ENCODE measurements at regions not wholly inside any gene's neighbourhood (a gene's known extent, or its start where the extent isn't known, plus 50 kb on each side); places are given as distances from the start of the nearest gene placed in this dataset.

GRCh38 chr10:63744060-63744941, 223.1 kb downstream of the REEP3 start:
- no peak for DNase-seq (ENCODE audit: low read depth in 2 of 2)

- DNase-seq (ENCODE audit: low read depth in 2 of 2) = no peak
Measured at GRCh38 chr10:63749915-63750314, 228.7 kb downstream of the REEP3 start.

- DNase-seq (ENCODE audit: low read depth in 2 of 2) = no peak
Measured at GRCh38 chr10:63751836-63752235, 230.6 kb downstream of the REEP3 start.

- DNase-seq (ENCODE audit: low read depth in 2 of 2) = no peak
Measured at GRCh38 chr10:63752318-63752717, 231.1 kb downstream of the REEP3 start.

GRCh38 chr10:63753808-63754207, 232.6 kb downstream of the REEP3 start:
- no peak for DNase-seq (ENCODE audit: low read depth in 2 of 2)

- no peak for DNase-seq (ENCODE audit: low read depth in 2 of 2)
Measured at GRCh38 chr10:63755441-63755840, 234.2 kb downstream of the REEP3 start.

GRCh38 chr10:63757067-63757466, 235.9 kb downstream of the REEP3 start:
- no peak for DNase-seq (ENCODE audit: low read depth in 2 of 2)

- DNase-seq (ENCODE audit: low read depth in 2 of 2) = no peak
Measured at GRCh38 chr10:63758080-63758479, 236.9 kb downstream of the REEP3 start.

GRCh38 chr10:63759335-63759734, 238.1 kb downstream of the REEP3 start:
- DNase-seq (ENCODE audit: low read depth in 2 of 2) = no peak

- no peak for DNase-seq (ENCODE audit: low read depth in 2 of 2)
Measured at GRCh38 chr10:63760034-63760707, 239.0 kb downstream of the REEP3 start.

- DNase-seq (ENCODE audit: low read depth in 2 of 2) = no peak
Measured at GRCh38 chr10:63760708-63761047, 239.5 kb downstream of the REEP3 start.

- no peak for DNase-seq (ENCODE audit: low read depth in 2 of 2)
Measured at GRCh38 chr10:63761243-63761642, 240.0 kb downstream of the REEP3 start.

- DNase-seq (ENCODE audit: low read depth in 2 of 2) = no peak
Measured at GRCh38 chr10:63763744-63764143, 242.5 kb downstream of the REEP3 start.

- no peak for DNase-seq (ENCODE audit: low read depth in 2 of 2)
Measured at GRCh38 chr10:63765126-63765525, 243.9 kb downstream of the REEP3 start.

- DNase-seq (ENCODE audit: low read depth in 2 of 2) = no peak
Measured at GRCh38 chr10:63766745-63767137, 245.5 kb downstream of the REEP3 start.

GRCh38 chr10:63767138-63767801, 246.1 kb downstream of the REEP3 start:
- no peak for DNase-seq (ENCODE audit: low read depth in 2 of 2)

GRCh38 chr10:63769367-63769766, 248.2 kb downstream of the REEP3 start:
- no peak for DNase-seq (ENCODE audit: low read depth in 2 of 2)

GRCh38 chr10:63770523-63770922, 249.3 kb downstream of the REEP3 start:
- no peak for DNase-seq (ENCODE audit: low read depth in 2 of 2)

- no peak for DNase-seq (ENCODE audit: low read depth in 2 of 2)
Measured at GRCh38 chr10:63772491-63772890, 251.3 kb downstream of the REEP3 start.

- no peak for DNase-seq (ENCODE audit: low read depth in 2 of 2)
Measured at GRCh38 chr10:63773106-63773505, 251.9 kb downstream of the REEP3 start.

GRCh38 chr10:63773962-63774361, 252.8 kb downstream of the REEP3 start:
- DNase-seq (ENCODE audit: low read depth in 2 of 2) = no peak

GRCh38 chr10:63780101-63780500, 258.9 kb downstream of the REEP3 start:
- DNase-seq (ENCODE audit: low read depth in 2 of 2) = no peak

- DNase-seq (ENCODE audit: low read depth in 2 of 2) = no peak
Measured at GRCh38 chr10:63781226-63781625, 260.0 kb downstream of the REEP3 start.

Measured in stimulated activated CD8-positive, alpha-beta memory T cell treated with anti-CD3 and anti-CD28 coated beads, Interleukin-7, amount 100 ng/mL, for 1 hour (primary cell).